Gastrocnemius medialis (tissue), 4 donors: ENCODE measurements at regions not wholly inside any gene's neighbourhood (a gene's known extent, or its start where the extent isn't known, plus 50 kb on each side); places are given as distances from the start of the nearest gene placed in this dataset.
"Not testable (repeated sequence)": the region's sequence is repeated elsewhere in the genome, so short reads cannot be mapped to it uniquely, and the experiment has no call there.

Experiments
- POLR2A ChIP-seq, 2 donors: fragments of 450-650 bp; IDR thresholded peaks; one replicate each; pipeline ENCODE4 v1.6.1; 2017; ENCODE audit warnings: antibody characterized with exemption in 2 of 2, mild to moderate bottlenecking in 2 of 2, moderate library complexity in 2 of 2
- TF ChIP-seq, protein P1 (sequence below), 5 experiments: fragments of 450-650 bp in 3 of 5; fragments of 200-600 bp in 2 of 5; sonication (generic) in 2 of 5; IDR thresholded peaks in 4 of 5; conservative IDR thresholded peaks in 1 of 5; 1 replicate in 4 of 5; 2 replicates in 1 of 5; pipeline ENCODE4 v1.5.1; 2016 to 2019; ENCODE audit warnings: antibody characterized with exemption in 5 of 5, mild to moderate bottlenecking in 3 of 5, moderate library complexity in 3 of 5

- TF ChIP-seq, protein P1, sequence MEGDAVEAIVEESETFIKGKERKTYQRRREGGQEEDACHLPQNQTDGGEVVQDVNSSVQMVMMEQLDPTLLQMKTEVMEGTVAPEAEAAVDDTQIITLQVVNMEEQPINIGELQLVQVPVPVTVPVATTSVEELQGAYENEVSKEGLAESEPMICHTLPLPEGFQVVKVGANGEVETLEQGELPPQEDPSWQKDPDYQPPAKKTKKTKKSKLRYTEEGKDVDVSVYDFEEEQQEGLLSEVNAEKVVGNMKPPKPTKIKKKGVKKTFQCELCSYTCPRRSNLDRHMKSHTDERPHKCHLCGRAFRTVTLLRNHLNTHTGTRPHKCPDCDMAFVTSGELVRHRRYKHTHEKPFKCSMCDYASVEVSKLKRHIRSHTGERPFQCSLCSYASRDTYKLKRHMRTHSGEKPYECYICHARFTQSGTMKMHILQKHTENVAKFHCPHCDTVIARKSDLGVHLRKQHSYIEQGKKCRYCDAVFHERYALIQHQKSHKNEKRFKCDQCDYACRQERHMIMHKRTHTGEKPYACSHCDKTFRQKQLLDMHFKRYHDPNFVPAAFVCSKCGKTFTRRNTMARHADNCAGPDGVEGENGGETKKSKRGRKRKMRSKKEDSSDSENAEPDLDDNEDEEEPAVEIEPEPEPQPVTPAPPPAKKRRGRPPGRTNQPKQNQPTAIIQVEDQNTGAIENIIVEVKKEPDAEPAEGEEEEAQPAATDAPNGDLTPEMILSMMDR (IDR thresholded peaks at IDR 0.05 in 4 of 5, conservative IDR thresholded peaks at IDR 0.05 in 1 of 5): not testable (repeated sequence)
- not testable (repeated sequence) for TF ChIP-seq POLR2A (IDR thresholded peaks at IDR 0.05)
These were observed 446.5 kb downstream of the AGTPBP1 start for GRCh38 chr9:85295244-85295643.
